ENCODE measurements at regions not wholly inside any gene's neighbourhood (a gene's known extent, or its start where the extent isn't known, plus 50 kb on each side); places are given as distances from the start of the nearest gene placed in this dataset.

GRCh38 chr2:150566289-150566688 is 78.8 kb upstream of the RND3 start:
- TF ChIP-seq CTCF (IDR thresholded peaks at IDR 0.05; ENCODE audit: low read depth, low read length) = no peak
- no peak for DNase-seq (ENCODE audit: extremely low read depth, low read depth)

- DNase-seq (ENCODE audit: extremely low read depth, low read depth) = no peak
These were observed 73.6 kb upstream of the RND3 start for GRCh38 chr2:150561076-150561475.

GRCh38 chr2:150557020-150557600 is 69.6 kb upstream of the RND3 start:
- DNase-seq (ENCODE audit: extremely low read depth, low read depth) = no peak
- TF ChIP-seq CTCF (IDR thresholded peaks at IDR 0.05; ENCODE audit: low read depth, low read length) = no peak

More at GRCh38 chr2:150561076-150561475, 73.6 kb upstream of the RND3 start:
- no peak for TF ChIP-seq CTCF (IDR thresholded peaks at IDR 0.05; ENCODE audit: low read depth, low read length)

GRCh38 chr2:150555611-150556356 is 68.3 kb upstream of the RND3 start:
- no peak for TF ChIP-seq CTCF (IDR thresholded peaks at IDR 0.05; ENCODE audit: low read depth, low read length)
- DNase-seq (ENCODE audit: extremely low read depth, low read depth) = no peak

- no peak for TF ChIP-seq CTCF (IDR thresholded peaks at IDR 0.05; ENCODE audit: low read depth, low read length)
- DNase-seq (ENCODE audit: extremely low read depth, low read depth) = no peak
These were observed 66.6 kb upstream of the RND3 start for GRCh38 chr2:150554046-150554445.

- no peak for TF ChIP-seq CTCF (IDR thresholded peaks at IDR 0.05; ENCODE audit: low read depth, low read length)
- DNase-seq (ENCODE audit: extremely low read depth, low read depth) = no peak
These were observed 64.8 kb upstream of the RND3 start for GRCh38 chr2:150552041-150552820.

- TF ChIP-seq CTCF (IDR thresholded peaks at IDR 0.05; ENCODE audit: low read depth, low read length) = no peak
- no peak for DNase-seq (ENCODE audit: extremely low read depth, low read depth)
These were observed 61.9 kb upstream of the RND3 start for GRCh38 chr2:150549381-150549780.

Data from AG09319 (cell line).